ENCODE measurements at regions not wholly inside any gene's neighbourhood (a gene's known extent, or its start where the extent isn't known, plus 50 kb on each side); places are given as distances from the start of the nearest gene placed in this dataset.
A peak's percentile ranks its signal among the peaks of the same experiment; 100 is the strongest.

GRCh38 chr1:38287547-38287946 is 241.0 kb upstream of the POU3F1 start:
- no peak for DNase-seq (ENCODE audit: low read depth)

GRCh38 chr1:38287036-38287435 is 240.4 kb upstream of the POU3F1 start:
- no peak for DNase-seq (ENCODE audit: low read depth)

GRCh38 chr1:38285807-38286530 is 239.4 kb upstream of the POU3F1 start:
- DNase-seq (ENCODE audit: low read depth): no peak

DNA sequence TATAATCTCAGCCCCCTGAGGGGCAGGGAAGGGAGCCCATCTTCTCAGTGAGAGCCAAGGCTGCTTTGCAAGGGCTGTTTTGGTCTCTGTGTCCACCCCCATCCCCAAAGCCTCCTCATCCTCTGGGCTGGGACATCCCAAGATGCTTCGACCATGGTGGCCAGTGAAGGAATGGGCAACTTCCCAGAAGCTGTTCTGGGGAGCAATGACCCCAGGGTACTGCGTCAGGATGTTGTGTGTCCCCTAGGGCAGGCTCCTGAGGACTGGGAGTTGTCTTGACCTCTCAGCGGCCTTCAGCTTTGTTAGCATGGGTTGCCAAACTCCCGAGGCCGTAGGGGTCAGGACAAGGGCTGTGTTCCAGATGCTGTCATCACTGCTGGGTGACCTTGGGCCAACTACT is 238.4 kb upstream of the POU3F1 start:
- DNase-seq (ENCODE audit: low read depth): no peak

DNA sequence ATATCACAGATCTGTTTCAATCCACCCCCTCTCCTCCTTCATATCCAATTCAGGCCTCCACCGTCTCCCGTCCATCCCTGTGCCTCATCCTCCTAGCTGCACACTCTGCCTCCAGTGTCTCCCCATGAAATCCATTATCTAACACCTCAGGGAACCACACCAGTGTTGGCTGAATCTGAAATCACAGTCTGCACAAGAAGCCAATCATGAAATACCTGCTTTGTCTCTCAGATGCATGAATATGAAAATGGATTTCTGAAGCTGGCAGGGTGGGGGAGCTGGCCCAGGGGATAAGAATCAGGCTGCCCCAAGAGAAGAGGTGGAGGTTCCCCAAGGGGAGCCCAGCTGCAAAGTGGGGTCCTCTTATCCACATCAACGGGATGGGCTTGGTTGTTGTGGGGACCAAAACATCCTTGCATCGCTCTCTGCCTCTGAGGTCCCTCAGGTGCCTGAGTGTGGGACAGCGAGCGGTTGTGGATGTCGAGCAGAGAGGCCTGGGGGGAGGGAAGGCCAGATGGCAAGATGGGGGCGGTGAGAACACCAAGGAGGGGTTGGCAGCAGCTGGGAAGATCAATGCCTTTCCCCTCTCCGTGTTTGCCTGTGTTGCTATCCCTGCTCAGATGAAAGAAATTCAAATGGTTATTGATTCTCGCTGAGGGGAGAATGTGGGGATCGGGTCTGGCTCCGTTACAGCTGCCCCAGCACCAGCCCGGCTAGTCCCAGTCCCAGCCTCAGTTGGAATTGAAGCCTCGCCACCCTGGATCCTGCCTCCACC is 237.3 kb upstream of the POU3F1 start:
- no peak for DNase-seq (ENCODE audit: low read depth)

DNA sequence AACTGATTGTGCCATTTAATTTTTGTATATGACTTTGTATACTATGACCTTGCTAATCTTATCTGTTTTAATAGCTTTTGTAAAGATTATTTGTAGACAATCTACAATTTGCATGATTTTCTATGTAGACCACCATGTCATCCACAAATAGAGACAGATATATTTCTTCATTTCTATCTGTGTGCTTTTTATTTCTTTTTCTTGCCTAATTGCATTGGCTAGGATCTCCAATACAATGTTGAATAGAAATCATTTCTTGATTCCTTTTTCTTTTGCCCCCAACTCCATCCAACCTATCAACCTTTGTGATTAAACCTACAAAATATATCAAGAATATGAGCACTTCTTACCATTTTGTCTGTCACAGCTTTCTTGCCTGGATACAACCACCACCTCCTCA is 232.6 kb upstream of the POU3F1 start:
- no peak for DNase-seq (ENCODE audit: low read depth)

DNA sequence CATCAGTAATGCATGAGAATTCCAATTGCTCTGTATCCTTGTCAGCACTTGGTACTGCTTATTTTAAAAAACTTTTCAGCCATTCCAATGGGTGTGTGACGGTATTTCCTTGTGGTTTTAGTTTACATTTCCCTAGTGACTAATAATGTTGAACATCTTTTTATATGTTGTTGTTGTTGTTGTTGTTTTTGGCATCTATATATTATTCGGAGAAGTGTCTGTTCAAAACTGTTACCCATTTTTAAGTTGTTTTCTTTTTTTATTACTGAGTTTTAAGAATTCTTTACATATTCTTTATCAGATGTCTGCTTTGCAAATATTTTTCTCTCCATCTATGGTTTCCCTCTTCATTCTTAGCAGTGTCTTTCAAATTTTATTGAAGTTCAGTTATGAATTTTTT is 231.1 kb upstream of the POU3F1 start:
- no peak for DNase-seq (ENCODE audit: low read depth)

DNA sequence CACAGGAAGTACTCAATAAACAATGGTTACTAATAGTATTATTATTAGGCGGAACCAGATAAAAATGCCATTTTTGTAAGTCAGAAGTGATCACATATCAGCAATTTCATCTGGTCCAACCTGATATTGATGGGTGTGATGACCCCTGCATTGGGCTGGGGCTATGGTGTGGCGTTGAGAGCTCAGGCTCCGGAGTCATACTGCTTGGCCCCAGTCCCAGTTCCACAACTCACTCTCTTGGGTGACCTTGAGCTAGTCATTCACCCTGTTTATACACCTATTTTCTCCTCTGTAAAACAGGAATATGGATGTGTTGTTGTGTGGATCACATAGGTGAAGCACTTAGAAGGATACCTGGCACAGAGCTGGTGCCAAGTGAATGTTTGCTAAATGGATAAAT is 229.4 kb upstream of the POU3F1 start:
- no peak for DNase-seq (ENCODE audit: low read depth)

DNA sequence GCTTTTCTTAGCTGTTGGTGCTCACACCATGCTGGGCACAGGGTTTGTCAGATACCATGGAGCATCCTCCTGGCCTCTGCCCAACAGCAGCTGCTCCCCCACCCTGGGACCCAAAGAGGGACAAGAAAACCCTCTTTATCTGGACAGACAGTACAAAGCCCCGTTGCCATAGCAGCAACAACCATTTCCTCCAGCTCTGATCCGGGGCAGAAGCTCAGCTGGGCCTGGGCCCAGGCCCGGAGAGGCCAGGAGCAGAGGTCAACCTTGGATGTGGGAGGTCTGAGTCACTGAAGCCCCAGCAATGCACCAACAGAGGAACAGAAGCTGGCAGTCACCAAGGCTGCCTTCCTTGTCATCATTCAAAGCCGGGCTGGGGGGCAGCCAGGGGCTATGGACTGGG is 228.4 kb upstream of the POU3F1 start:
- peak; percentile 43 for DNase-seq (ENCODE audit: low read depth)

GRCh38 chr1:38273196-38273804 is 226.7 kb upstream of the POU3F1 start:
- DNase-seq (ENCODE audit: low read depth): no peak

DNA sequence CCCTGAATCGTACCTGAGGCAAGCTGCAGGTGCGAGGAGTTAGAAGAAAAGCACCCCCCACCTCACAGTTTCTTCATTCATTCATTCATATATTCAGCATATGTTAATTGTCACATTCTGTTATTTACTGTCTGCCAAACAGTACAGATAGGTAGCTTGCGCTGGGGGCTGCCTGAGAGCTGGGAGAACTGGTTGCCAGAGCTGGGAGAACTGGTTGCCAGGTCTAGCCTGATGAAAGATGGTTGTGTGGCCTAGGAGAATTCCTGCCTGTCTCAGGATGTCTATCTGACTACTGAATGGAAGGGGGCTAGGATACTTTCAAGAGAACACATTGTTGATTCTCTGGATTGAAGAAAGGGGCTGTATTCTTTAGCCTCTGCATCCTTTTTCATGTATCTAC is 225.9 kb upstream of the POU3F1 start:
- no peak for DNase-seq (ENCODE audit: low read depth)

GRCh38 chr1:38270849-38271633 is 224.4 kb upstream of the POU3F1 start:
- no peak for DNase-seq (ENCODE audit: low read depth)

- no peak for DNase-seq (ENCODE audit: low read depth)
Measured at GRCh38 chr1:38269923-38270848, 223.6 kb upstream of the POU3F1 start.

DNA sequence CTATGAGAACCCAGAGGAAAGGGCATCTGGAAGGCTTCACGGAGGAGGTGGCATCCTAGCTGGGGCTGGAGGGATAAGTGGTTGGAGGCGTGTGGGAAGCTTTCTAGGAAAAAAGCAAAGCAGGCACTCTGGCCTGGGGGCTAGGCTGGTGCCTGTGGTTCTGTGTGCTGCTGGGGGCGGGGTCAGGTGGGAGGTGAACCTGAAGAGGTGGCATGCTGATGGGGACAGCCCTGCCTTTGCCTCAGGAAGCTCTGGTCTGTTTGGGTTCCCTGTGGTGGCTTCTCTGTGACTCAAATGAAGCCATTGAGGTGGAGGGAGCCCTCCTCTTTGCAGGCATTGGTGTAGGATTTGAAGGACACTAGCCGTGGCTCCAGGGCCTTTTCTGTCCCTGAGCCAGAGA is 221.6 kb upstream of the POU3F1 start:
- no peak for DNase-seq (ENCODE audit: low read depth)

- DNase-seq (ENCODE audit: low read depth): no peak
Measured at GRCh38 chr1:38267037-38268036, 220.7 kb upstream of the POU3F1 start.

- DNase-seq (ENCODE audit: low read depth): no peak
Measured at GRCh38 chr1:38266197-38266520, 219.6 kb upstream of the POU3F1 start.

DNA sequence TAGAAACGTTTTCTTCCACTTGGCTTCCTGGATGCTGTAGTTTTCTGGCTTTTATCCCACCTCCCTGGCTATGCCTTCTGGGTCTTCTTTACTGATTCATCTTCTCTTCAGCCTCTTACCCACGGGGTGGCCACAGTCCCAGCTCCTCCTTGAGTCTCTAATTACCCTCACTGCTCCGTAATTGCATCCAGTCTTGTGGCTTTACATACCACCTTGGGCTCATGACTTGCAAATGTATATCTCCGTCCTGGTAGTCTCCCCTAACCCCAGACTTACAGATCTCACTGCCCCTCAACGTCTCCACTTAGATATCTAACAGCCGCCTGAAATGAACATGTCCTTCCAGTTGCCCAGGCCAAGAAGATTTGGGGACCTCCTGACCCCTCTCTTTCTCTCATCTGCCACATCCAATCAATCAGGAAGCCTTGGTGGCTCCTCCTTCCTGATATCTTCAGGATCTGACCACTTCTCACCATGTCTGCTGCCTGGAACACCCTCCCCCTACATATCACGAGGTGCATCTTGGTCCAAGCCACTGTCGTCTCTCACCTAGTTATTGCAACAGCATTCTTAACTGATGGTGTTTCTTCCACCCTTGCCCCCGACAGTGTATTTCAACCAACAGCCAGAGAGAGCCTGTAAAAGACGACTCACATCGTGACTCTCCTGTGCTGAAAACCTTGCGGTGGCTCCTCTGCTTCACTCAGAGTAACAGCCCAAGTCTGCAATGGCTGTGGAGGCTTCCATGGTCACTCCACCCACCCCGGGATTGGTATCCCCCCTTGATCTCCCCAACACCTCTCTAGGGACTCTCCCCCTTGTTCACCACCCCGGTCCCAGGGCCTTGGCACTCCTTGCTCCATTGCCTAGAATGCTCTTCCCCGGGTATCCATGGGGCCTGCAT is 219.0 kb upstream of the POU3F1 start:
- DNase-seq (ENCODE audit: low read depth): peak; percentile 16

DNA sequence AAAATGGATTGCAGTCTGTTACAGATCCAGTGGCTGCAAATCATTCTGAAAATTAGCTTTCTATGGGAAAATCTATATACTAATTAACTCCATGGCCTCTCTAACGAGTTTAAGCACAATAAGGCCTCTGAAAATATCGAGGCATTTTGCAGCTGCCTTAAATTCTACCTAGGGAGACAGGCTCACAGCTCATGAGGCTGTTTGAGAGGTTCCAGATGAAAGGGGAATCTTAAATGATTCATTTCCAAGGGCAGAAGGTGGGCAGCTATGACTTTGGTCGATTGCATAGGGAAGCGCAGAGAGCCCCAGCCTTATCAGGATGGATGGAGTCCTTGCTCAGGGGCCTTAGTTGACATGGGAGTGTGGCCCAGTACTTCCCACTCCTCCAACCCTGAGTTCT is 216.8 kb upstream of the POU3F1 start:
- DNase-seq (ENCODE audit: low read depth): no peak

DNA sequence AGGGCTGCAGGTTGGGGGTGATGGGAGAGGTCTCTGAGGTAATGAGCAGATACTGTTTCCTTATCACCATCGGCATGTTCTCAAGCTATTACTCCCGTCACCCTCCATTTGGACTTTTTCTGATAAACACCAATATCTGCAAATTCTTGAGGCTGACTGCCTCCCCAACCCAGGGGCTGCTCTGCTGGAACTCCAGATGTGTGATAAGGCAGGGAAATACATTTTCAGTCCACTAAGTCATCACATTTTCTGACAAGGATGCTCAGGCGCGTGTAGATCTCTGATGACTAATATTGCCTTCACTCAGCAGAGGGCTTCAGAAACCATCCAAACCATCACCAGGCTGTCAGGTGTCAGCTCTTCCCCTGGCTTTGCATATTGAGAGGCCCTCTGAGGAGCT is 215.0 kb upstream of the POU3F1 start:
- DNase-seq (ENCODE audit: low read depth): no peak

Data from RPMI7951 (cell line).